GM12892 (cell line): ENCODE measurements at regions not wholly inside any gene's neighbourhood (a gene's known extent, or its start where the extent isn't known, plus 50 kb on each side); places are given as distances from the start of the nearest gene placed in this dataset.

ENCODE experiments used
- POLR2A ChIP-seq: IDR thresholded peaks from 2 replicates; pipeline ENCODE4 v1.6.1; 2011; ENCODE audit warnings: low read depth, low read length, control low read depth
- POLR2AphosphoS5 ChIP-seq: IDR thresholded peaks from 2 replicates; pipeline ENCODE4 v1.6.1; 2011; ENCODE audit warnings: low read depth, low read length, control low read depth

GRCh38 chr13:68976287-68976686, 1131.3 kb upstream of the ATXN8OS start:
- TF ChIP-seq POLR2A = no peak
- TF ChIP-seq POLR2AphosphoS5 = no peak
